ENCODE measurements at regions not wholly inside any gene's neighbourhood (a gene's known extent, or its start where the extent isn't known, plus 50 kb on each side); places are given as distances from the start of the nearest gene placed in this dataset.

- DNase-seq, result no peak
These were observed 56.7 kb upstream of the NTPCR start for GRCh38 chr1:232893481-232894313.

GRCh38 chr1:232894436-232894835, 56.0 kb upstream of the NTPCR start:
- DNase-seq, result no peak

GRCh38 chr1:232897949-232898465, 52.4 kb upstream of the NTPCR start:
- DNase-seq, result no peak

GRCh38 chr1:232899268-232899667, 51.1 kb upstream of the NTPCR start:
- no peak for DNase-seq

GRCh38 chr1:232899839-232900238, 50.6 kb upstream of the NTPCR start:
- DNase-seq, result no peak

Measured in hippocampal formation (tissue), 2 donors.